Esophagus (tissue), 2 donors: ENCODE measurements at regions not wholly inside any gene's neighbourhood (a gene's known extent, or its start where the extent isn't known, plus 50 kb on each side); places are given as distances from the start of the nearest gene placed in this dataset.

Experiments used
- H3K27ac ChIP-seq, 2 donors: one replicate each; pipeline ENCODE4 v1.5.1; 2013; ENCODE audit warnings: low read depth in 2 of 2, mild to moderate bottlenecking in 2 of 2, inconsistent platforms in 1 of 2, low read length in 1 of 2, moderate library complexity in 1 of 2
- H3K27me3 ChIP-seq, 2 donors: one replicate each; pipeline ENCODE4 v1.6.1; 2013; ENCODE audit warnings: low read length in 2 of 2, control low read depth in 1 of 2, mild to moderate bottlenecking in 1 of 2; ENCODE audit not compliant: insufficient read depth in 2 of 2, control insufficient read depth in 1 of 2
- H3K36me3 ChIP-seq, 2 donors: one replicate each; pipeline ENCODE4 v1.6.1; 2013; ENCODE audit warnings: low read length in 1 of 2; ENCODE audit not compliant: control insufficient read depth in 2 of 2, insufficient read depth in 2 of 2
- H3K4me1 ChIP-seq, 2 donors: one replicate each; pipeline ENCODE4 v1.6.1; 2013; ENCODE audit warnings: low read length in 1 of 2; ENCODE audit not compliant: control insufficient read depth in 2 of 2, insufficient read depth in 2 of 2
- H3K4me3 ChIP-seq, 2 donors: one replicate each; pipeline ENCODE4 v1.5.1; 2013; ENCODE audit warnings: low read length in 2 of 2, mild to moderate bottlenecking in 2 of 2, low read depth in 1 of 2, moderate library complexity in 1 of 2
- H3K9me3 ChIP-seq, 2 donors: one replicate each; pipeline ENCODE4 v1.6.1; 2013; ENCODE audit warnings: mild to moderate bottlenecking in 2 of 2, low read depth in 1 of 2, low read length in 1 of 2, moderate library complexity in 1 of 2; ENCODE audit not compliant: control insufficient read depth in 2 of 2, insufficient read depth in 1 of 2
- WGBS, 2 donors: extraction: QIAGEN DNeasy Blood & Tissue Kit; methylation state at CpG; one replicate each; pipeline ENCODE4 v1.1.7; 2013; 5-methylcytosine and 5-hydroxymethylcytosine counted together
- donor health status: healthy with polysubstance abuse.
- donor health status: Bipolar disorder and iron deficiency.

- Histone ChIP-seq H3K9me3 (no peaks in the 10 kb centered on the region), H3K4me3 (no peak overlapping the region), H3K27ac (no peak overlapping the region), H3K27me3 (no peaks in the 10 kb centered on the region), H3K36me3 (no peaks in the 10 kb centered on the region), H3K4me1 (peaks cover 0 to 10% of the 10 kb centered on the region in 2 donors)
- WGBS, 2 donors: 87 to 88% methylated on average over 5 of the region's 5 CpGs
These were observed 51.7 kb upstream of the HES1 start for GRCh38 chr3:194084284-194084683.
